Stomach (tissue), 8 donors: ENCODE measurements at regions not wholly inside any gene's neighbourhood (a gene's known extent, or its start where the extent isn't known, plus 50 kb on each side); places are given as distances from the start of the nearest gene placed in this dataset.

Experiments used
- DNase-seq, 2 donors: peaks; one replicate each; pipeline versions ENCODE4 v3.0.0 to v3.0.0-alpha.2; 2013 to 2019
- H3K27ac ChIP-seq, 5 donors: fragments of 200-600 bp in 4 of 5; sonication (generic) in 4 of 5; one replicate each; pipeline ENCODE4 v1.5.1; 2013 to 2019; ENCODE audit warnings: mild to moderate bottlenecking in 1 of 5, moderate library complexity in 1 of 5
- H3K27me3 ChIP-seq, 3 donors: fragments of 200-600 bp; sonication (generic); one replicate each; pipeline ENCODE4 v1.5.1; 2017 to 2019; ENCODE audit warnings: mixed run types in 1 of 3
- H3K36me3 ChIP-seq, 4 donors: fragments of 200-600 bp; sonication (generic); 1 replicate in 3 of 4; 2 replicates in 1 of 4; pipeline ENCODE4 v1.5.1; 2016 to 2019
- H3K4me1 ChIP-seq, 4 donors: fragments of 200-600 bp; sonication (generic); one replicate each; pipeline ENCODE4 v1.5.1; 2016 to 2019
- H3K4me3 ChIP-seq, 4 donors: fragments of 200-600 bp; sonication (generic) in 3 of 4; one replicate each; pipeline ENCODE4 v1.5.1; 2016 to 2019; ENCODE audit warnings: mild to moderate bottlenecking in 1 of 4
- H3K9me3 ChIP-seq, 4 donors: fragments of 200-600 bp; sonication (generic); one replicate each; pipeline ENCODE4 v1.5.1; 2016 to 2019
- CTCF ChIP-seq, 7 experiments: fragments of 450-650 bp in 4 of 7; fragments of 200-600 bp in 3 of 7; sonication (generic) in 3 of 7; IDR thresholded peaks; one replicate each; pipeline ENCODE4 v1.5.1; 2016 to 2019; ENCODE audit warnings: antibody characterized with exemption in 7 of 7, control low read depth in 2 of 7, mild to moderate bottlenecking in 1 of 7
- EP300 ChIP-seq: sonication (generic); formaldehyde crosslinking; IDR thresholded peaks from one replicate; pipeline ENCODE4 v1.6.1; 2017; ENCODE audit warnings: antibody characterized with exemption
- POLR2A ChIP-seq, 4 donors: fragments of 450-650 bp; IDR thresholded peaks; one replicate each; pipeline ENCODE4 v1.6.1; 2016; ENCODE audit warnings: antibody characterized with exemption in 4 of 4, control low read depth in 2 of 4, mild to moderate bottlenecking in 1 of 4, moderate library complexity in 1 of 4
- POLR2AphosphoS5 ChIP-seq, 3 donors: sonication (generic); formaldehyde crosslinking; IDR thresholded peaks; one replicate each; pipeline ENCODE4 v1.6.1; 2016; ENCODE audit warnings: antibody characterized with exemption in 3 of 3
- WGBS, 5 donors: extraction: QIAGEN DNeasy Blood & Tissue Kit in 3 of 5; methylation state at CpG; one replicate each; pipeline versions ENCODE4 v1.1.5 to v1.1.7; 2013 to 2018; 5-methylcytosine and 5-hydroxymethylcytosine counted together
- intact Hi-C: fragments of 100-400 bp; cut with DNase I; formaldehyde crosslinking; loops from one replicate; pipeline ENCODE4 v1.15.1; 2023; ENCODE audit warnings: low total_unique reads
- donor health status: healthy with polysubstance abuse.
- donor health status: Bipolar disorder and iron deficiency.
- donor health status: healthy.

GRCh38 chr1:221286399-221286798, 407.2 kb downstream of the HLX start:
- H3K4me1 ChIP-seq: no peaks in the 10 kb centered on the region
- TF ChIP-seq POLR2AphosphoS5 (IDR thresholded peaks at IDR 0.05): no peak
- TF ChIP-seq CTCF (IDR thresholded peaks at IDR 0.05): no peak
- no peak for TF ChIP-seq POLR2A (IDR thresholded peaks at IDR 0.05)
- no peak for TF ChIP-seq EP300
- H3K27ac ChIP-seq: no peak overlapping the region
- H3K27me3 ChIP-seq: no peaks in the 10 kb centered on the region
- intact Hi-C loops: no loop called here
- DNase-seq: no peak
- WGBS, 5 donors: 35 to 75% (median 47%) methylated on average over 1 of the region's 1 CpG
- no peak overlapping the region for H3K4me3 ChIP-seq
- no peaks in the 10 kb centered on the region for H3K36me3 ChIP-seq
- no peaks in the 10 kb centered on the region for H3K9me3 ChIP-seq

- intact Hi-C loops: no loop called here
- TF ChIP-seq POLR2A (IDR thresholded peaks at IDR 0.05): no peak
- TF ChIP-seq EP300: no peak
- no peaks in the 10 kb centered on the region for H3K27me3 ChIP-seq
- DNase-seq: no peak
- 53 to 65% (median 63%) methylated on average over 2 of the region's 2 CpGs for WGBS, 5 donors
- H3K4me3 ChIP-seq: no peak overlapping the region
- no peaks in the 10 kb centered on the region for H3K36me3 ChIP-seq
- H3K27ac ChIP-seq: no peak overlapping the region
- H3K4me1 ChIP-seq: no peaks in the 10 kb centered on the region
- H3K9me3 ChIP-seq: no peaks in the 10 kb centered on the region
Measured at GRCh38 chr1:221289103-221289502, 409.9 kb downstream of the HLX start.

GRCh38 chr1:221290669-221291068, 411.4 kb downstream of the HLX start:
- WGBS, 5 donors: 68 to 75% (median 73%) methylated on average over 4 of the region's 4 CpGs
- intact Hi-C loops: no loop called here
- no peaks in the 10 kb centered on the region for H3K9me3 ChIP-seq
- TF ChIP-seq CTCF (IDR thresholded peaks at IDR 0.05): no peak
- no peak for TF ChIP-seq POLR2AphosphoS5 (IDR thresholded peaks at IDR 0.05)
- no peak for TF ChIP-seq EP300
- TF ChIP-seq POLR2A (IDR thresholded peaks at IDR 0.05): no peak
- no peaks in the 10 kb centered on the region for H3K4me1 ChIP-seq
- H3K4me3 ChIP-seq: no peak overlapping the region
- H3K27me3 ChIP-seq: no peaks in the 10 kb centered on the region
- DNase-seq: no peak
- no peak overlapping the region for H3K27ac ChIP-seq
- no peaks in the 10 kb centered on the region for H3K36me3 ChIP-seq

GRCh38 chr1:221291113-221291512, 411.9 kb downstream of the HLX start:
- TF ChIP-seq CTCF (IDR thresholded peaks at IDR 0.05) (no peak), POLR2AphosphoS5 (IDR thresholded peaks at IDR 0.05) (no peak), POLR2A (IDR thresholded peaks at IDR 0.05) (no peak), EP300 (no peak)
- Histone ChIP-seq H3K4me3 (no peak overlapping the region), H3K9me3 (no peaks in the 10 kb centered on the region), H3K4me1 (no peaks in the 10 kb centered on the region), H3K27me3 (no peaks in the 10 kb centered on the region), H3K36me3 (no peaks in the 10 kb centered on the region), H3K27ac (no peak overlapping the region)
- DNase-seq: no peak
- intact Hi-C loops: no loop called here
- 56 to 80% (median 70%) methylated on average over 5 of the region's 5 CpGs for WGBS, 5 donors

- TF ChIP-seq CTCF (IDR thresholded peaks at IDR 0.05) (no peak), EP300 (no peak), POLR2A (IDR thresholded peaks at IDR 0.05) (no peak), POLR2AphosphoS5 (IDR thresholded peaks at IDR 0.05) (no peak)
- 71 to 86% (median 82%) methylated on average over 8 of the region's 8 CpGs for WGBS, 5 donors
Measured at GRCh38 chr1:221292652-221293051, 413.4 kb downstream of the HLX start.

More at GRCh38 chr1:221292652-221293051, 413.4 kb downstream of the HLX start:
- Histone ChIP-seq H3K27ac (no peak overlapping the region), H3K9me3 (no peaks in the 10 kb centered on the region), H3K27me3 (no peaks in the 10 kb centered on the region), H3K36me3 (no peaks in the 10 kb centered on the region), H3K4me1 (no peaks in the 10 kb centered on the region), H3K4me3 (no peak overlapping the region)
- no peak for DNase-seq
- intact Hi-C loops: no loop called here
